AG04450 (cell line): ENCODE measurements at regions not wholly inside any gene's neighbourhood (a gene's known extent, or its start where the extent isn't known, plus 50 kb on each side); places are given as distances from the start of the nearest gene placed in this dataset.

Source experiments
- CTCF ChIA-PET: fragments of 300-600, 350-600 bp; formaldehyde crosslinking; extraction: SDS; loops from one replicate; lab custom pipeline; 2022; ENCODE audit warnings: antibody characterized with exemption, inconsistent platforms; lab: Charles Lee
- POLR2A ChIA-PET: fragments of 350-600 bp; formaldehyde crosslinking; extraction: SDS; loops from one replicate; lab custom pipeline; 2021; ENCODE audit warnings: antibody characterized with exemption, inconsistent platforms; lab: Yijun Ruan, JAX
- DNase-seq: peaks from one replicate; pipeline ENCODE4 v3.0.0-alpha.2; 2011; ENCODE audit warnings: low read depth, low spot score
- H3K27ac ChIP-seq: one replicate; pipeline ENCODE4 v1.5.1; 2012; ENCODE audit warnings: low read depth, low read length, control low read depth
- H3K27me3 ChIP-seq: one replicate; pipeline ENCODE4 v1.6.0; 2012; ENCODE audit warnings: low read length; ENCODE audit not compliant: control insufficient read depth, insufficient read depth
- H3K4me3 ChIP-seq: 2 replicates; pipeline ENCODE4 v1.5.1; 2011; ENCODE audit warnings: mild to moderate bottlenecking, low read depth, low read length, control low read depth
- H3K9me3 ChIP-seq: 2 replicates; pipeline ENCODE4 v1.5.1; 2012; ENCODE audit warnings: low read length; ENCODE audit not compliant: control insufficient read depth, insufficient read depth
- CTCF ChIP-seq: IDR thresholded peaks from 2 replicates; pipeline ENCODE4 v1.5.1; 2011; ENCODE audit warnings: low read depth, low read length, control low read depth, inconsistent platforms

- Histone ChIP-seq H3K27ac (no peak overlapping the region), H3K4me3 (no peak overlapping the region), H3K27me3 (no peaks in the 10 kb centered on the region), H3K9me3 (peaks cover 8% of the 10 kb centered on the region)
- POLR2A ChIA-PET = no interaction called here
- no peak for DNase-seq
- CTCF ChIA-PET = no interaction called here
- TF ChIP-seq CTCF = no peak
Measured at GRCh38 chr3:80806673-80807072, 954.8 kb downstream of the GBE1 start.

GRCh38 chr3:80788914-80789313 is 972.5 kb downstream of the GBE1 start:
- ChIA-PET CTCF (no interaction called here), POLR2A (no interaction called here)
- TF ChIP-seq CTCF = no peak
- Histone ChIP-seq H3K27me3 (no peaks in the 10 kb centered on the region), H3K4me3 (no peak overlapping the region), H3K27ac (no peak overlapping the region), H3K9me3 (peaks cover 4% of the 10 kb centered on the region; the same call in 1 of the 2 replicates)
- DNase-seq = no peak

GRCh38 chr3:80785875-80786274 is 975.6 kb downstream of the GBE1 start:
- Histone ChIP-seq H3K27ac (no peak overlapping the region), H3K9me3 (peaks cover 4% of the 10 kb centered on the region; the same call in 1 of the 2 replicates), H3K4me3 (no peak overlapping the region), H3K27me3 (no peaks in the 10 kb centered on the region)
- TF ChIP-seq CTCF = no peak
- CTCF ChIA-PET = no interaction called here
- no peak for DNase-seq
- POLR2A ChIA-PET = no interaction called here

- no peak overlapping the region for H3K27ac ChIP-seq
- TF ChIP-seq CTCF = no peak
- ChIA-PET POLR2A (no interaction called here), CTCF (no interaction called here)
- no peaks in the 10 kb centered on the region for H3K27me3 ChIP-seq
- H3K9me3 ChIP-seq = peaks cover 4% of the 10 kb centered on the region; the same call in 1 of the 2 replicates
- no peak for DNase-seq
- H3K4me3 ChIP-seq = no peak overlapping the region
Measured at GRCh38 chr3:80785475-80785874, 976.0 kb downstream of the GBE1 start.

GRCh38 chr3:80771085-80771484 is 990.4 kb downstream of the GBE1 start:
- TF ChIP-seq CTCF = no peak
- ChIA-PET POLR2A (no interaction called here), CTCF (no interaction called here)
- H3K27ac ChIP-seq = no peak overlapping the region
- no peak for DNase-seq
- no peaks in the 10 kb centered on the region for H3K27me3 ChIP-seq
- no peak overlapping the region for H3K4me3 ChIP-seq
- peaks cover 14% of the 10 kb centered on the region for H3K9me3 ChIP-seq
